ENCODE measurements at regions not wholly inside any gene's neighbourhood (a gene's known extent, or its start where the extent isn't known, plus 50 kb on each side); places are given as distances from the start of the nearest gene placed in this dataset.

DNA sequence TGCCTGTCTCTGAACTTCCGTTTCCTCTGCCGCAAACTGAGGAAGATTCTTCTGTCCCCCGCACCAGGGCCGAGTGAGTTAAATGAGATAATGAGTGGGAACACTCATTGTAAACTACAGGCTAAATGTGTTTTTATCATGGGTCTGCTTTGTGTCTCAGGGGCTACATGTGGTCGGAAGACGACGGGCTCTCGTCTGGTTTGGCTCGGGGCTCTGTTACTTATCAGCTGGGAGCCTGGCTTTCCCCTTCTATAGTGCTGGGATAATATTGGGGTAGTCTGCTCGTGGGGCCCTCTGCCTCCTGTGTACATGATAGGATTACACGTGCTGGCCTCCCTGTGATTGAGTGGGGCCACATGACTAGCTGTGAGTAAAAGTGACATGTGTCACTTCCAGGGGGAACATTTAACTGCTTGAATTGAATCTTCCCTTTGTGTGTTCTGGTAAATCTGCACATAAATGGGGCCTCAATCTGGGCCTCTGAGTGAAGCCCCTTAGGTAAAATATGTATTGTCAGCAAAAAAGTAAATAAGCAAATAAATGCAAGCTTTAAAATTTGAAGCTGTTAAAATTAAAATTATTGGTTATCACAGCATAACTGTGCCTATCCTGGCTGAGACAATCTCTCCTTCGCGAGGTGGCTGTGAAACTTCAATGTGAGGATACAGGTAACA, 86.9 kb upstream of the SH3PXD2B start:
- H3K4me1 ChIP-seq, result no peaks in the 10 kb centered on the region
- H3K36me3 ChIP-seq, result no peaks in the 10 kb centered on the region
- no peaks in the 10 kb centered on the region for H3K27me3 ChIP-seq
- DNase-seq, result peak in 1 of 3 donors; percentile 13
- TF ChIP-seq, protein P1, sequence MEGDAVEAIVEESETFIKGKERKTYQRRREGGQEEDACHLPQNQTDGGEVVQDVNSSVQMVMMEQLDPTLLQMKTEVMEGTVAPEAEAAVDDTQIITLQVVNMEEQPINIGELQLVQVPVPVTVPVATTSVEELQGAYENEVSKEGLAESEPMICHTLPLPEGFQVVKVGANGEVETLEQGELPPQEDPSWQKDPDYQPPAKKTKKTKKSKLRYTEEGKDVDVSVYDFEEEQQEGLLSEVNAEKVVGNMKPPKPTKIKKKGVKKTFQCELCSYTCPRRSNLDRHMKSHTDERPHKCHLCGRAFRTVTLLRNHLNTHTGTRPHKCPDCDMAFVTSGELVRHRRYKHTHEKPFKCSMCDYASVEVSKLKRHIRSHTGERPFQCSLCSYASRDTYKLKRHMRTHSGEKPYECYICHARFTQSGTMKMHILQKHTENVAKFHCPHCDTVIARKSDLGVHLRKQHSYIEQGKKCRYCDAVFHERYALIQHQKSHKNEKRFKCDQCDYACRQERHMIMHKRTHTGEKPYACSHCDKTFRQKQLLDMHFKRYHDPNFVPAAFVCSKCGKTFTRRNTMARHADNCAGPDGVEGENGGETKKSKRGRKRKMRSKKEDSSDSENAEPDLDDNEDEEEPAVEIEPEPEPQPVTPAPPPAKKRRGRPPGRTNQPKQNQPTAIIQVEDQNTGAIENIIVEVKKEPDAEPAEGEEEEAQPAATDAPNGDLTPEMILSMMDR (IDR thresholded peaks at IDR 0.05), result no peak
- no peak for TF ChIP-seq POLR2A (IDR thresholded peaks at IDR 0.05)
- H3K27ac ChIP-seq, result no peak overlapping the region
- no peak overlapping the region for H3K4me3 ChIP-seq
- H3K9me3 ChIP-seq, result no peaks in the 10 kb centered on the region

DNA sequence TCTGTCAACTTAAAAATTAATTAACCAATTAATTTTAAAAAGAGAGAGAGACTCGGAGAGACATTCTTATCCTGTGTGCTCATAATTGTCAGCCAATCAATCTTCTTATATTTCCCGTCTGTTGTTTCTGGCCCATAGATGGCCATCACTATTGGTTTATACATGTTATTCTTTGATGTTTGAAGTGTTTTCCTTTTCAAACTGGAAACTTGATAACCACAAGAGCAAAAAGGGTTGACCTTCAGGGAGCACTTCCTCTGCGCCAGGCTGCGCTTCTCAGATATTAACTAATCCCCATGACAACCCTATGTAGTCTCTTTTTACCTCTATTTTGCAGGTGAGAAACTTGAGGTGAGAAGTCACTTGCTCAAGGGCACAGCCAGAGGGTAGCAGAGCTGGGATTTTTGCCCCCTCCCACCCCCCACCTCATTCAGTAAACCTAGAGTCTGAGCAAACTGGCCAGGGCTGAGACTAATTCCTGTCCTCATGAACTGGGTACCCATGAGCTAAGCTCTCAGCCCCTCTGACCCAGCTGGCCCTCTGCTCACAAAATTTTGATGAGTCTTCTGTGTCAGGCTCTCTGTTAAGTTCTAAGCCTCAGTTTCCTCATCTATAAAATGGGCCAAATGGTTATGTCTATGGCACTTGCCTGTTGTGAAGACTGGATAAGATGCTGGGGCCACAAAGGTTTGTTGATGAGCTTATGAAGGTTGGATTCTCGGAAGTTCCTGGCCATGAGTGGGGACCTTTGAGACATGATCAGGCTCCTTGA, 86.0 kb upstream of the SH3PXD2B start:
- Histone ChIP-seq H3K9me3 (no peaks in the 10 kb centered on the region), H3K36me3 (no peaks in the 10 kb centered on the region), H3K27ac (no peak overlapping the region), H3K27me3 (no peaks in the 10 kb centered on the region), H3K4me1 (no peaks in the 10 kb centered on the region), H3K4me3 (no peak overlapping the region)
- peak in 1 of 3 donors; percentile 30 for DNase-seq
- TF ChIP-seq, protein P1 (IDR thresholded peaks at IDR 0.05), result no peak
- TF ChIP-seq POLR2A (IDR thresholded peaks at IDR 0.05), result no peak

DNA sequence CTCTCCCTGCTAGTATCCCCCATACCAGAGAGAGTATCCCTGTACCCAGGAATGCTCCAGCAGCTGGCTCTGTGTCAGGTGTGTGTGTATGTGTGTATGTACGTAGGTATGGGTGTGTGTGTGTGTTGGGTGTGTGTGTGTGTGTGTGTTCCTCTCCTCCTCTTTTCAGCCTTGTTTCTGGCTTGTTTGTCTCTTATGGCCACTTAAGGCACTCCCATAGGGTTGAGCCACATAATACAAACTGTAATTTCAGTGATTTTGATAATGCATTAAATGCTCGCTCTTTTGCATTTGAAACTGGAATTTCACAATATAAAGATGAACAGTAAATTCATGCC, 80.8 kb upstream of the SH3PXD2B start:
- Histone ChIP-seq H3K36me3 (no peaks in the 10 kb centered on the region), H3K4me3 (no peak overlapping the region), H3K27me3 (no peaks in the 10 kb centered on the region), H3K9me3 (no peaks in the 10 kb centered on the region), H3K4me1 (peaks cover 0 to 7% (median 0%) of the 10 kb centered on the region in 4 donors), H3K27ac (no peak overlapping the region)
- DNase-seq, result no peak
- no peak for TF ChIP-seq POLR2A (IDR thresholded peaks at IDR 0.05)
- TF ChIP-seq, protein P1 (IDR thresholded peaks at IDR 0.05), result no peak

DNA sequence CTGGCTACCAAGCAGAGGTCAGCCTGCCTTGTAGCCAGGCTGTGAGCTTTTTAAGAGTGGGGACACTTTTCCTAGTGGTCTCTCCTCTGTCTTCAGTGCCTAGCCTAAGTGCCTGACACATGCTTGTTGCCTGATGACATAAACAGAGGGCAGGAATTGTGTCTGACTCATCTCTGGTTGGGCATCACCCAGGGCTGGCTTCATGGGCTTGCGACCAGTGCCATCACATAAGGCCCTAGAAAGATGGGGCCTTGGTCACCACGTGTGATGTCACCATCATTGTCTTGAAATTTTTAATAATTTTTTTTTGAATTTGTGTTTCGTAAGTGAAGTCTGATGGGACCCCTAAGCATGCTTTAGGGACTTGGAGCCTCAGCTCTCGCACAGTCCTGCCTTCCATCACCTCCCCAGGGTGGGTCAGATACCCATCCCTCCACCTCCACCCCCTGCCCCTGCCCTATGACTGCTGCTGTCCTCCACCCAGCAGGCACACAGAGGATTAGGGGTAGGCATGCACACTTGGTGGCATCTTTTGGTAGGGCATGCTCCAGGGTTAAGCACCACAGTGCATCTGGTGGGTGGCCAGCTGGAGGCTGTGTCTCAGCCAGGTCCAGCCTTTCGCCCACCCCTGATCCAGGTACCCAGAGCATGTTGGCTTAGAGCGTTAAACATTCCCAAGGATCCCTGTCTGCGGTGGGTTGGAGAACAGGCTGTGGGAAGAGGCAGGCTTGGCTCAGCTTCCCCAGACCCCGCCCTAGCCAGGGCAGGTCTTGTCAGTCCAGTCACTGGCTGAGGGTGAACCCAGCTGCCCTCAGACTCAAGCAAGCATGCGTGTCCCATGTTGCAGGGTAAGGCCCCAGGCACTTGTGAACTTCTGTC, 80.1 kb upstream of the SH3PXD2B start:
- TF ChIP-seq, protein P1 (IDR thresholded peaks at IDR 0.05), result no peak
- no peak for TF ChIP-seq POLR2A (IDR thresholded peaks at IDR 0.05)
- Histone ChIP-seq H3K36me3 (no peaks in the 10 kb centered on the region), H3K4me3 (no peak overlapping the region), H3K27ac (peak overlapping the region in 1 of 4 donors; percentile 40), H3K4me1 (peaks cover 0 to 7% (median 0%) of the 10 kb centered on the region in 4 donors), H3K9me3 (no peaks in the 10 kb centered on the region), H3K27me3 (no peaks in the 10 kb centered on the region)
- peak in 1 of 3 donors; percentile 48 for DNase-seq

DNA sequence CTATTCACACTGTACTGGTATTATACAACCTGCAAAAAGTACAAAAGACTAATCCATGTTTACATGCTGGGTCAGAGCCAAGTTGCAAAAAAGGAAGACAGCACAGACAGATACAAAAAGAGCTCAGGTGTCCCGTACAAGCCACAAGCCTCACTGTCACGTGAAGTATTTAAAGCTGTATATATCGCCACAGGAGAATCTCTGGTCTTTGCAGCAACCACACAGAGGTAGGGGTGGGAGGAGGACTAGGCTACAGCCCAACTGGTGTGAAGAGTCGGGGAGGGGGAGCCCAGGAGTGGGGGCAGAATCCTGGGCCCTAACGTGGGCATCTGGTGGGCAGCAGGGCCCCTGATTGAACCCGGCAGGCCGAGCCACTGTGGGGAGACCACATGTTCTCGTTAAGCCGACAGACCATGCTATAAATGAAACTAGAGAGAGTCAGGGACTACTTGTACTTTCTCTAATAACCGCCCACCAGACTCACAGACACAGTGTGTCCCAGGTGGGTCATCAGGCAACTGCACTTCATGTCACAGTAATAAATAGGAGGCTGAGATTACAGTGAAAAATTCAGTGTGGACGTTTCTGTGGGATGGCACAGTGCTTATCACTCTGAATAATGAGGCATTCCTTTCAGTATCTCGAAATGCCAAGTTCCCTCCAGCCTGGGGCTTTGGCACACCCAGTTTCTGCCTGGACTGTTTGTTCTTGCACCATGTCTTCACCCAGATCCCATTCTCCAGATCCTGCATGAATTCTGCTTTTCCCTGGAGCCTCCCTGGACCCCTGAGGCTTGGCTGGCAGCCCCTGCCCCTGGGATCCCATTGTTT, 79.3 kb upstream of the SH3PXD2B start:
- Histone ChIP-seq H3K36me3 (no peaks in the 10 kb centered on the region), H3K27me3 (no peaks in the 10 kb centered on the region), H3K4me3 (no peak overlapping the region), H3K4me1 (peaks cover 0 to 7% (median 0%) of the 10 kb centered on the region in 4 donors), H3K9me3 (no peaks in the 10 kb centered on the region), H3K27ac (peak overlapping the region in 1 of 4 donors; percentile 40)
- no peak for TF ChIP-seq POLR2A (IDR thresholded peaks at IDR 0.05)
- TF ChIP-seq, protein P1 (IDR thresholded peaks at IDR 0.05), result no peak
- DNase-seq, result peak in 1 of 3 donors; percentile 28
